BJ (cell line): ENCODE measurements at regions not wholly inside any gene's neighbourhood (a gene's known extent, or its start where the extent isn't known, plus 50 kb on each side); places are given as distances from the start of the nearest gene placed in this dataset.

Experiments used
- CTCF ChIA-PET: fragments of 350-600 bp; formaldehyde crosslinking; extraction: SDS; loops from one replicate; lab custom pipeline; 2021; ENCODE audit warnings: antibody characterized with exemption, inconsistent platforms; lab: Yijun Ruan, JAX
- POLR2A ChIA-PET: fragments of 300-600 bp; sonication (Branson Sonifier 250); formaldehyde crosslinking; extraction: SDS; loops from one replicate; lab custom pipeline; 2021; ENCODE audit warnings: antibody characterized with exemption; lab: Charles Lee
- DNase-seq: peaks from one replicate; pipeline ENCODE4 v3.0.0-alpha.2; 2011; ENCODE audit warnings: low read depth
- H3K27me3 ChIP-seq: 2 replicates; pipeline ENCODE4 v1.6.0; 2011; ENCODE audit warnings: low read length; ENCODE audit not compliant: control insufficient read depth, insufficient read depth
- H3K36me3 ChIP-seq: 2 replicates; pipeline ENCODE4 v1.5.1; 2011; ENCODE audit warnings: low read length; ENCODE audit not compliant: control insufficient read depth, insufficient read depth
- H3K4me3 ChIP-seq: 2 replicates; pipeline ENCODE4 v1.5.1; 2011; ENCODE audit warnings: low read depth, mild to moderate bottlenecking, control low read depth, low read length
- TF ChIP-seq, protein P1 (sequence below): IDR thresholded peaks from 2 replicates; pipeline ENCODE4 v1.5.1; 2011; ENCODE audit warnings: low read depth, mild to moderate bottlenecking, control low read depth, inconsistent platforms, low read length, moderate library complexity; ENCODE audit not compliant: insufficient read depth

DNA sequence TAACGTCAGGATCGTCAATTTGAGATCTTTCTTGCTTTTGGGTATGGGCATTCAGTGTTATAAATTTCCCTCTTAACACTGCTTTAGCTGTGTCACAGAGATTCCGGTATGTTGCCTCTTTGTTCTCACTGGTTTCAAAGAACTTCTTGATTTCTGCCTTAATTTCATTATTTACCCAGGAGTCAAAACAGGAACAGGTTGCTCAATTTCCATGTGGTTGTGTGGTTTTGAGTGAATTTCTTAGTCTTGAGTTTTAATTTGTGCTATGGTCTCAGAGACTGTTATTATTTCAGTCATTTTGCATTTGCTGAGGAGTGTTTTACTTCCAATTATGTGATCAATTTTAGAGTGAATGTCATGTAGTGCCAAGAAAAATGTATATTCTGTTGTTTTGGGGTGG is 153.1 kb downstream of the PCDH17 start:
- TF ChIP-seq, protein P1, sequence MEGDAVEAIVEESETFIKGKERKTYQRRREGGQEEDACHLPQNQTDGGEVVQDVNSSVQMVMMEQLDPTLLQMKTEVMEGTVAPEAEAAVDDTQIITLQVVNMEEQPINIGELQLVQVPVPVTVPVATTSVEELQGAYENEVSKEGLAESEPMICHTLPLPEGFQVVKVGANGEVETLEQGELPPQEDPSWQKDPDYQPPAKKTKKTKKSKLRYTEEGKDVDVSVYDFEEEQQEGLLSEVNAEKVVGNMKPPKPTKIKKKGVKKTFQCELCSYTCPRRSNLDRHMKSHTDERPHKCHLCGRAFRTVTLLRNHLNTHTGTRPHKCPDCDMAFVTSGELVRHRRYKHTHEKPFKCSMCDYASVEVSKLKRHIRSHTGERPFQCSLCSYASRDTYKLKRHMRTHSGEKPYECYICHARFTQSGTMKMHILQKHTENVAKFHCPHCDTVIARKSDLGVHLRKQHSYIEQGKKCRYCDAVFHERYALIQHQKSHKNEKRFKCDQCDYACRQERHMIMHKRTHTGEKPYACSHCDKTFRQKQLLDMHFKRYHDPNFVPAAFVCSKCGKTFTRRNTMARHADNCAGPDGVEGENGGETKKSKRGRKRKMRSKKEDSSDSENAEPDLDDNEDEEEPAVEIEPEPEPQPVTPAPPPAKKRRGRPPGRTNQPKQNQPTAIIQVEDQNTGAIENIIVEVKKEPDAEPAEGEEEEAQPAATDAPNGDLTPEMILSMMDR = no peak
- H3K4me3 ChIP-seq = no peak overlapping the region
- H3K36me3 ChIP-seq = no peaks in the 10 kb centered on the region
- H3K27me3 ChIP-seq = no peaks in the 10 kb centered on the region
- CTCF ChIA-PET = no interaction called here
- POLR2A ChIA-PET = no interaction called here
- DNase-seq = no peak

DNA sequence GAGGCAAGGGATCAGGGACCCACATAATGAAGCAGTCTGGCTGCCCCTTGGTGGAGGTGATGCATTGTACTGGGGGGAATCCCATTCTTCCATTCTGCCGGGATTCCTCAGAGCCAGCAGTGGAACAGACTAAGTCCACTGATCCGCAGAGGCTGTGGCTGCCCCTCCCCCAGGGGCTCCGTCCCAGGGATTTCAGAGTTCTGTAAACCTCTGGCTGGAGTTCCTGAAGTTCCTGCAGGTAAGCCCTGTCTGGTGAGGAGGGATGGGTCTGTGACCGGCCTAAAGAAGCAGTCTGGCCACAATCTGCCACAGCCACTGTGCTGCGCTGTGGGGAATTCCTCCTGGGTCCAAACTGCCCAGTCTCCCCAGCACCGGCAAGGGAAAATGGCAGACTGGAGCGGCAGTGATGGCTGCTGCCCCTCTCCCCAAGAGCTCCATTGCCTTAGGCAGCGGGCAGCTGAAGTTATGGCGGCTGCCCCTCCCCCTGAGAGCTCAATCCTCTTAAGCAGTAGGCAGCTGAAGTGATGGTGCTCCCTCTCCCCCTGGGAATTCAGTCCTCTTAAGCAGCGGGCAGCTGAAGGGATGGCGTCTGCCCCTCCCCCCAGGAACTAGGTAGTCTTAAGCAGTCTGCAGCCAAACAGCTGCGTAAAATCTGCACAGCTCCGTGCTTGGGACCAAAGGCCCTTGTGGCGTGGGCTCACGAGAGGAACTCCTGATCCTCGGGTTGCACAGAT is 155.7 kb downstream of the PCDH17 start:
- ChIA-PET CTCF (no interaction called here), POLR2A (no interaction called here)
- H3K27me3 ChIP-seq = no peaks in the 10 kb centered on the region
- H3K4me3 ChIP-seq = no peak overlapping the region
- TF ChIP-seq, protein P1 = no peak
- H3K36me3 ChIP-seq = no peaks in the 10 kb centered on the region
- no peak for DNase-seq

DNA sequence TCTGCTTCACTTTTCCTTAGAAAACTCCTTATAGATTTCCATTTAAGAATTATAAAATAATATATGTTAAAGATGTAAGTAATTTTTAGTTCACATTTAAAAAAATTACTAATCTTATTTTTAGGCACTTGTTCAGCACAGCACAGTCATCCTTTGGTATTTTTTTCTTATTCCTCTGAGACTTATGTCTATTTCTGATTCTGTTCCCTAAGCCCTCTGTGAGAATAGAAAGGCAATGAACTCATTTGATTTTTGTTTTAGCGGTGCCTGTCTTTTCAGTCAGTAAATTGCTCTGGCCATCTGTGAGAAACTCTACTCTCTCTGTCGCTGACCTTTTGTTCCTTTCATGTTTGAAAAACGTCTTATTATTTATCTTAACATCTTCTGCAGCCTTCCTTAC is 168.1 kb downstream of the PCDH17 start:
- TF ChIP-seq, protein P1 = no peak
- POLR2A ChIA-PET = no interaction called here
- no peak for DNase-seq
- CTCF ChIA-PET = no interaction called here
- Histone ChIP-seq H3K4me3 (no peak overlapping the region), H3K27me3 (no peaks in the 10 kb centered on the region), H3K36me3 (no peaks in the 10 kb centered on the region)

DNA sequence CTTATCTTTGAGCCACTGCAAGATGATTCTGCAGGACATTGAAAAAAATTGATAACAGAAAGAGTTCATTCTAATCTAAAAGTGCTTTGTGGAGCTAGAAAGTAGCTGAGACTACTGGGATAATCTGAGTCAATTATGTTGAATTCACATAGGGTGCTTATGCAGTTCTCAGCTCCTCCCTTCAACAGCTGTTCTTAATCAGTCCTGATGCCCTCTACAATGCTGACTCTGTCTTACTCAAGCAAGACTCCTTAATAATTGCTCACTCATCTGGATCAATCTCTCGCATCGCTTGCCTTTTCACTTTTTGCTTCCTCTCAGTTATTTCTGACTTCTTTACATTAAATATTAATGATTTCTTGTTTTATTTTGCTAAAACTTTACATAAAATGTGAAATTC is 182.1 kb downstream of the PCDH17 start:
- ChIA-PET POLR2A (no interaction called here), CTCF (no interaction called here)
- TF ChIP-seq, protein P1 = no peak
- H3K27me3 ChIP-seq = no peaks in the 10 kb centered on the region
- DNase-seq = no peak
- no peaks in the 10 kb centered on the region for H3K36me3 ChIP-seq
- H3K4me3 ChIP-seq = no peak overlapping the region

DNA sequence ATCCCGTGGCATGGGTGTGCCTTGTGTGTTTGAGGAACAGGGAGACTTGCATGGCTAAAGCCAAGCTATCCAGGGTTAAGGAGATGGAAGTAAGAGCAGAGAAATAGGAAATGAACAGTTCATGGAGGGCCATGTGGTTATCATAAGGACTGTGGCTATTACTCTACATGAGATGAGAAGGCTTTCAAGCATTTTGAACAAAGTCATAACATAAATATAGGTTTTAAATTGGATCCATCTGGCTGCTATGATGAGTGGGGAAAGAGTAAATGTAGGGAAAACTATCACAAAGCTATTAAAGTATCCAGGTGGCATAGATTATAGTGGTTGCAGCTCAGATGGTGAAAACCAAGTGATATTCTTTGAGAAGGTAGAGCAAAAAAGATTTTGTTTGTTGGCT is 184.1 kb downstream of the PCDH17 start:
- CTCF ChIA-PET = no interaction called here
- POLR2A ChIA-PET = no interaction called here
- DNase-seq = no peak
- H3K4me3 ChIP-seq = no peak overlapping the region
- H3K27me3 ChIP-seq = no peaks in the 10 kb centered on the region
- TF ChIP-seq, protein P1 = no peak
- no peaks in the 10 kb centered on the region for H3K36me3 ChIP-seq
